NCI-H524 (cell line): ENCODE measurements at regions not wholly inside any gene's neighbourhood (a gene's known extent, or its start where the extent isn't known, plus 50 kb on each side); places are given as distances from the start of the nearest gene placed in this dataset.
A peak's percentile ranks its signal among the peaks of the same experiment; 100 is the strongest.
"Not testable (repeated sequence)": the region's sequence is repeated elsewhere in the genome, so short reads cannot be mapped to it uniquely, and the experiment has no call there.

Experiments used
- DNase-seq, 2 experiments: peaks; one replicate each; lab custom pipeline; 2025; lab: John Stamatoyannopoulos, UW

GRCh38 chr20:4350096-4350495, 101.0 kb upstream of the ADRA1D start:
- no peak for DNase-seq

- no peak for DNase-seq
Measured at GRCh38 chr20:4344670-4345069, 95.6 kb upstream of the ADRA1D start.

DNA sequence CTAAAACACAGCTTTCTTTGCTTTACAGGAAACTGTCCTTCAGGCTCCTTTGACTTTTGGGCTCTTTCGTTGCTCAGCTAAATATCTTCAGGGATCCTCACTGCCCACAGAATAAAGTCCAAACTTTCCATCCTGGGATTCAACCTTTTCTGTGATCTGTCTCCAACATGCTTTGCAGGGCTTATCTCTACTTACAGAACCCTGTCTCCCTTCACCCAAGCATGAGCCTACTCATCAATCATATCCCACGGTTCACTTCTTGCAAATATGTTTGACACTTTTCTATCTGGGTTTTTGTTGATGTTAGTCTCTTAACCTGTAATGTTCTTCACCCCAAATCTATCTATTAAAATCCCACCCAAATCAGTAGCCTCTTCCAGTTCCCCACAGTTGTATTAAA, 93.5 kb upstream of the ADRA1D start:
- no peak for DNase-seq

GRCh38 chr20:4341804-4342485, 92.9 kb upstream of the ADRA1D start:
- DNase-seq, result no peak

GRCh38 chr20:4335722-4336121, 86.6 kb upstream of the ADRA1D start:
- DNase-seq, result no peak

DNA sequence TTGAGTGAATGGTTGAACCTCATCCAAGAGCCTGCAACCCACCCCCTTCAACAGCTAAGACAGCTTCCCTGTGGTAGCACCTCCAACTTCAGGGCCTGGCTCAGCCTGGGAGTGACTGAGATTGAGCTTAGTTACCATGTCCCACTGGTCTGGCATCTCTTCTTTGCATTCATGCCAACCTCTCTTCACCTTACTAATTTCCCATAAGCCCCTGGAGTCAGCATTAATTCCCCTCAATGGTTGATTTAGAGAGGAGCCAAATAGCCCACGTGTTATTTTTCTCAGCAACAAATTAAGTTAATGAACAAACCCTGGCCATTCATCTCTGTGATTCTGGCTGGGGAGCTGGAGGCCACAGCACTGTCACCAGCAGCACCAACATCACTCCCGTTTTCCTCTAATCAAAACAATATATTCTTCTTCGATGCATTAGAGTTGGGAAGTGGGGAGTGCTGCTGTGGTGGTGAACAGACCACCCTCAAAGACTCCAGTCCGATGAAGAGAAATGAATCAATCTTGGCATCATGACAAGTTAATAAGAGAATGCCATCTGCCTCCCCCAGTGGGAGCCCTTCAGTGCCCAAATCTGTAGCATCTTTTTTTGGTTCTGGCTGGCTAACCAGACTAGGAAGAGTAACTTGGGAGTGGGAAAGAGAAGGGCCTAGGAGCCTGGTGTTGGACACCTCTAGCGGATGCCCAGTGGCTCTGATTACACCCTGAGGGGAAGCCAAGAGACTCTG, 83.2 kb upstream of the ADRA1D start:
- peak; percentile 7 to 56 for DNase-seq

DNA sequence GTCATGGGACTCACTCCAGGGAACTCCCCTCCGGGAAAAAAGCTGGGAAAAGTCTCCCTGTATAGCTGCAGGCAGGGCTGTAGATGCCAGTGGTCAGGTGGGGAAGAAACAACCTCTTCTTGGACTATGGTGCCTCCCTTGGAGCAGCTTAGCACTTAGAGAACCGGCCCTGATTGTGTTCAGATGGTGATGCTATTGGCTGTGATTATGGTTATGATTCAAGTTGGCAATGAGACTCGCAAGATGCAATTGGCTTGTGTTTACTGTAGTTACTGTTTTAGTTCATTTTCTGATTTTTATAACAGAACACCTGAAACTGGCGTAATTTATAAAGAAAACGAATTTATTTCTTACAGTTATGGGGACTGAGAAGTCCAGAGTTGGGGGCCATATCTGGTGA, 80.9 kb upstream of the ADRA1D start:
- DNase-seq, result no peak

- no peak for DNase-seq
Measured at GRCh38 chr20:4329232-4329631, 80.1 kb upstream of the ADRA1D start.

GRCh38 chr20:4328541-4328940, 79.5 kb upstream of the ADRA1D start:
- no peak for DNase-seq

GRCh38 chr20:4327956-4328355, 78.9 kb upstream of the ADRA1D start:
- no peak for DNase-seq

- no peak for DNase-seq
Measured at GRCh38 chr20:4326195-4327065, 77.3 kb upstream of the ADRA1D start.

DNA sequence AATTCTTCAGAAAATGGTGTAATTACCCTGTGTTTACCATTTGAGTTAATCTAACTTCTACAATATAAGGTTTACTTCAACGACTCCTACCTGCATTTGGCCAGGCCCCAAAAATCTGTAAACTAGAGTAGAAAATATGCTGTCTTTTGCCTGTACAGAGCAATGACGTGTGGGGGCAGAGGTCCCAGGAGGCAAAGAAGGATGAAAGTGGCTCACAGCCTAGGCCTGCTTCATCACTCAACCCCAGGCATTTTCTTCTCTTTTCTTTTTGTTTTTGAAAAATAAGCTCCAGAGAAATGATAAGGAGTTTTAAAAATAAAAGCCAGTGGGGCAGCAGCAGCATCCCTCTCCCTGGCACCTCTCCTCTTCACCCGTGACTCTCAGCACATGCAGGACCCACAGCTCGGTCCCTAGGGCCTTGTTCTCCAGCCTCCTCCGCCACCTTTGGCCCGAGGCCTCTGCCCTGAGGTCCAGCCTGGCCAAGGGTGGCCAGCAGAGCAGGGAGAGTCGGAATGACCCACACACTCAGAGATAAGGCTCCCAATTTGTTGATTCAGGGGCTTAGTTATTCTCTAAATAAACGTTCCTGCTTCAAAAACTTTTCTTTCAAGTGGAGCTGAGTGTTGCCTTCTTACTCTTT, 76.6 kb upstream of the ADRA1D start:
- DNase-seq, result no peak

GRCh38 chr20:4324611-4325243, 75.6 kb upstream of the ADRA1D start:
- no peak for DNase-seq

GRCh38 chr20:4322499-4322898, 73.4 kb upstream of the ADRA1D start:
- DNase-seq, result no peak

- no peak for DNase-seq
Measured at GRCh38 chr20:4320291-4320690, 71.2 kb upstream of the ADRA1D start.

- no peak for DNase-seq
Measured at GRCh38 chr20:4318891-4319290, 69.8 kb upstream of the ADRA1D start.

DNA sequence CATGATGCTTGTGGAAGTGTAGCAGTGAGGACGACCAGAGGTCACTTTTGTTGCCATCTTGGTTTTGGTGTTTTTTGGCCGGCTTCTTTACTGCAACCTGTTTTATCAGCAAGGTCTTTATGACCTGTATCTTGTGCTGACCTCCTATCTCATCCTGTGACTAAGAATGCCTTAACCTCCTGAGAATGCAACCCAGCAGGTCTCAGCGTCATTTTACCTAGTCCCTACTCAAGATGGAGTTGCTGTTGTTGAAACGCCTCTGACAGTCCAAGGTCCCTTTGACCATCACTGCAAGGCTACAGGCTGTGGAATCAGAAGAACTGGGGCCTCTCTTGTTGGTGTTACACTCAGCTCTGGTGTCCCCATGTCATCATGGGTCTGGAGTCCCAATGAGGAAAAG, 61.5 kb upstream of the ADRA1D start:
- DNase-seq, result not testable (repeated sequence)

DNA sequence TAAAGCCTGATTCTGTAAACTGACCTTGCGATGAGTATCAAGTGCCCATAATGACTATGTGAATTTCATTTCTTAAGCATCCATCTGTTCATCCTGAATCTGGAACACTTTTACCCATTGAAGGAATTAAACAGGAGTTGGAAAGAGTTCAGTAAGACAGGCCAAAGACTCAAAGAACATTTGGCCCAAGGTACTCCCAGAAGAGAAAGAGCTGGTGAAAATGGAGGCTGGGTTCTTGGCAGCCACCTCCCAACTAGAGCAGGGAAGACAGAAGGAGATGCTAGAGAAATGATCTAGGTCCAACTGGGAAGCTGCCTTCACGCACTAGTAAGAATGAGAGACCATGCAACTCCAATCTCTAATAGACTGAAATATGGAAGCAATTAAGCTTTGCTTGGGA, 57.1 kb upstream of the ADRA1D start:
- DNase-seq, result no peak

DNA sequence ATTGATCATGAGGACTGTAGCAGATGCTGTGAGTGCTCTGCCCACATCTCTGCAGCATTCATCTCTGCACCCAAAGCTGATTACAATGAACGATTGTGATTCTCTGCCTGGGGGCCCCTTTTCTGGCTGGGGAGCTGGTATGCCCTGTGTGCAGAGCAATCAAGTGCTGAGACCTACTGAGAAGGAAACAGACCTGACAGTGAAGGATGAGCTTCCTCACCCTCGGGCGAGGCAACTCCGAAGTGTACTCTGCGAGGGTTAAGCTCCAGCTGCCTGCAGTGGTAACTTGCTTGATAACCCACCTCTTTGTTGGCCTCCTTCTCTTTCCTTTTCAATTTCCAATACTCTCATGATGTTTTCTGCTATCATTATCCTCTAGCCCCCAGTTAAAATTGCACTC, 56.0 kb upstream of the ADRA1D start:
- DNase-seq, result no peak

DNA sequence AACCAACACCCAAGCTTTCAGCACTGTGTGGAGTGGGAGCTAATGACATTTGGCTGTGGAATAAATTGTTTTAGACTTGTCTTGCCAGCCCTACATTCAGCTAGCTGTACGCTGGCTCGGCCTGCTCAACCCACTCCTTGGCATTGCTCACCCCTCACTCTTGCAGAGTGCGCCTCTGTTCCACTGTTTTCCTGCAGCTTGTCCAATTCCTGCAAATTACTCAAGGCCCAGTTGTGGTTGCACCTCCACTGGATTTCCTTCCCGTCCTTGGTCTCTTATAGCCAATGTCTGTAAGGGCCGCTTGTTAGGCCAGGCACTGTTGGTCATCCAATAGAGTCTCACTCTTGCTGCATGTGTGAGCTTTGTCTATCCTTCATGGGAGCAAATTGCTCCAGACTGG, 55.5 kb upstream of the ADRA1D start:
- no peak for DNase-seq

DNA sequence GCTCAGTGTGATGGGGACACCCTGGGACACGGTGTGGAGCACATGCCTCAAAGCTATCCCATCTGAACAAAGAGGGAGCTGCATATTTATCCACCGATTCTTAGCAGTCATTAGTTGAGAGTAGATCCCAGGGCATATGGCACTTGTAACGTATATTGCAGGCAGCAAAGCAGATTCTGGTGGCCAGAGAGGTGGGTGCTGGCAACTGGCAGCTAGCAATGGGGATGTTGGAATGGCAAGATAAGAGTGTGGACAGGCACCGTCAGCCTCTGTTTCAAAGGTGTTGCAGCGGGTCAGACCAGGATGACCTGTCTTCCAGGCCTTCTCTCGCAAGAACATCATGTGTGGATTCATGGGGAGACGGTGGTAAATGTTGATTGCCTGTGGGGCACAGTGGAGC, 54.0 kb upstream of the ADRA1D start:
- no peak for DNase-seq

DNA sequence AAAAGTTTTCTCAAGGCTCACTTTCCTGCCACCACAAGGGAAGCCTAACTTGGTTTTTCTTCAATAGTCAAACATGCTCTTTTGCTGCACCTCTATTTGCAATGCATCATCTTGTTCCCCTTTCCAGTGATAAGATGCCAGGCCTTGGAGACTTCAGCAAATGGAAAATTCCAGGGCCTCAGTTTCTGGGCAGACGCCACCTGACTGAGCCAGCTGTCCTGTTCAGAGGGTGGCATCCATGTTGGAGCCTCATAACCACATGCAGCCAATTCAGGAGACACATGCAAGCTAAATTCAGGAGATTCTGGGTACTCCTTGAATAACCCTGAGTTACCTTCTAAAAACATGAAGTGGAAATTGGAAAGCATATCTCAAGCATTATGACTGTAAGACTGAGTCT, 51.8 kb upstream of the ADRA1D start:
- no peak for DNase-seq
